ENCODE measurements at regions not wholly inside any gene's neighbourhood (a gene's known extent, or its start where the extent isn't known, plus 50 kb on each side); places are given as distances from the start of the nearest gene placed in this dataset.

DNA sequence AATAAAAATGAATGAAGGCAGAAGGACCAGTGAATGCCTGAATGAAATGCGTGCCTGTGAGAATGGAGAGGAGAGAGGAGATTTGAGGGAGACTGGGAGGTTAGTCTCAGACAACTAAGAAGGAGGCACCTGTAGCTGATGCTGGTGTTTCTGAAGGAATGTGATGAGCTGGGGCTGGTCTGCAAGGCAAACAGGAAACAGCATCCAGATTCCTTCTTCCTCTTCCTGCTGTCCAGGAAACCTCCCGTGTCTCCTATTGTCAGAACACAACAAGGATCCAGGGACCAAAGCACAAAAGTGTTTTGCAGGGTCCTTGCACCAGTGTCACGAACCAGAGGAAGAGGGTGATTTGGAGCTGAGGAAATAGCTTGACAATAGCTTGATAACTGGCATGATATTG, 50.4 kb upstream of the TAB2 start:
- TF ChIP-seq EZH2phosphoT487 (IDR thresholded peaks at IDR 0.05; ENCODE audit: borderline replicate concordance, low read length) (no peak), EZH2 (IDR thresholded peaks at IDR 0.05; ENCODE audit: low read length, unreplicated experiment) (no peak)
- TF ChIP-seq, protein P1, sequence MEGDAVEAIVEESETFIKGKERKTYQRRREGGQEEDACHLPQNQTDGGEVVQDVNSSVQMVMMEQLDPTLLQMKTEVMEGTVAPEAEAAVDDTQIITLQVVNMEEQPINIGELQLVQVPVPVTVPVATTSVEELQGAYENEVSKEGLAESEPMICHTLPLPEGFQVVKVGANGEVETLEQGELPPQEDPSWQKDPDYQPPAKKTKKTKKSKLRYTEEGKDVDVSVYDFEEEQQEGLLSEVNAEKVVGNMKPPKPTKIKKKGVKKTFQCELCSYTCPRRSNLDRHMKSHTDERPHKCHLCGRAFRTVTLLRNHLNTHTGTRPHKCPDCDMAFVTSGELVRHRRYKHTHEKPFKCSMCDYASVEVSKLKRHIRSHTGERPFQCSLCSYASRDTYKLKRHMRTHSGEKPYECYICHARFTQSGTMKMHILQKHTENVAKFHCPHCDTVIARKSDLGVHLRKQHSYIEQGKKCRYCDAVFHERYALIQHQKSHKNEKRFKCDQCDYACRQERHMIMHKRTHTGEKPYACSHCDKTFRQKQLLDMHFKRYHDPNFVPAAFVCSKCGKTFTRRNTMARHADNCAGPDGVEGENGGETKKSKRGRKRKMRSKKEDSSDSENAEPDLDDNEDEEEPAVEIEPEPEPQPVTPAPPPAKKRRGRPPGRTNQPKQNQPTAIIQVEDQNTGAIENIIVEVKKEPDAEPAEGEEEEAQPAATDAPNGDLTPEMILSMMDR (conservative IDR thresholded peaks at IDR 0.05; ENCODE audit: low read depth, low read length), result no peak
